ENCODE measurements at regions not wholly inside any gene's neighbourhood (a gene's known extent, or its start where the extent isn't known, plus 50 kb on each side); places are given as distances from the start of the nearest gene placed in this dataset.

DNA sequence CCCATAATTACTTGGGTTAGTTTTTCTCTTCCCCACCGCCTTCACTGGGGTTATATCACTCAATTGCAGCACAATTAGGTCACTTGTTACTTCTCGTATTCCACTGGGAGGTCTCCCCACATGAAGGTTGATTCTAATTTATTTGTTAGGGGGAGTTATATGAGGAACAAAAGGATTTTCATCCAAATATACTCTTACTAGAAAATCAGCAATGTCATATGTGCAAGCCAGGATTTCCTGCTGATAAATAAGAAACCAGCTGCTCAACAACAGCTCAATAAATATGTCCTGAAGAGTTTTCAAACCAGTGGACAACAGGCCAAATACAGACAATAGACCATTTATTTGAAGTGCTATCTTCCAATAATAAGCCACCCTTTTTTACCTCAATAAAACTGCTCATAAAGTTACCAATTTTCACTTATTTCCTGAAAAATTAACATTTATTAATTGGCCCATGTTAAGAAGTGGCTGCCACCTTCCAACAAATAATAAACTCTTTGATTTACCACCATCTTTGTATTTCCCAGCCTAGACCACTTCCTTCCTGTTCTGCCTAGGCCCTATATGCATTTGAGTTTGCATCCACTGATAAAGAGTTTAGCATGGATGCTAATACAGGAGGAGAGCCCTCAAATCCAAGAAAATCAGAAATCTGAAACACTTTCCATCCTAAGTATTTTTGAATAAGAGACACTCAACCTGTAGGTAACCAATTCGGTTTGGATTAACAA lies 184.4 kb upstream of the SLC39A10 start:
- Histone ChIP-seq H3K27ac (ENCODE audit: low read length) (no peak overlapping the region), H3K36me3 (ENCODE audit: insufficient read depth, low read depth, low read length) (no peaks in the 10 kb centered on the region), H3K27me3 (ENCODE audit: insufficient read depth, low read length) (no peaks in the 10 kb centered on the region), H3K9ac (ENCODE audit: low read depth, low read length) (no peak overlapping the region), H3K4me3 (ENCODE audit: low read length) (no peak overlapping the region), H3K4me1 (ENCODE audit: insufficient read depth, low read length) (no peaks in the 10 kb centered on the region), H3K9me3 (ENCODE audit: insufficient read depth, low read depth, low read length) (no peaks in the 10 kb centered on the region)

DNA sequence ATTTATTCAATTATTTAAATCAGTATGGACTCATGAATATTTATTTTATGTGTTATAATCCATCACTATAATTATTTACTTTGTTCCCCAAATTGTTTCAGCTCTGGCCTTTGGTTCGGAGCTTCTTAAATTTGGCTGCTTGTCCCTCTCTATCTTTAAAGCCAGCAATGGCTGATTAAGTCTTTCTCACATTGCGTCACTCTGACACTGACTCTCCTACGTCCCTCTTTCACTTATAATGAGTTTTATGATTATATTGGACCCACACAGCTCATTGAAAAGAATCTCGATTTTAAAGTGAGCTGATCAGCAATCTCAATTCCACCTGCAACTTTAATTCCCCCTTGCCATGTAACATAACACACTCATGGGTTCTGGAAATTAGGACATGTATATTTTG lies 185.2 kb upstream of the SLC39A10 start:
- Histone ChIP-seq H3K4me3 (ENCODE audit: low read length) (no peak overlapping the region), H3K4me1 (ENCODE audit: insufficient read depth, low read length) (no peaks in the 10 kb centered on the region), H3K9me3 (ENCODE audit: insufficient read depth, low read depth, low read length) (no peaks in the 10 kb centered on the region), H3K9ac (ENCODE audit: low read depth, low read length) (no peak overlapping the region), H3K27me3 (ENCODE audit: insufficient read depth, low read length) (no peaks in the 10 kb centered on the region), H3K27ac (ENCODE audit: low read length) (no peak overlapping the region), H3K36me3 (ENCODE audit: insufficient read depth, low read depth, low read length) (no peaks in the 10 kb centered on the region)

DNA sequence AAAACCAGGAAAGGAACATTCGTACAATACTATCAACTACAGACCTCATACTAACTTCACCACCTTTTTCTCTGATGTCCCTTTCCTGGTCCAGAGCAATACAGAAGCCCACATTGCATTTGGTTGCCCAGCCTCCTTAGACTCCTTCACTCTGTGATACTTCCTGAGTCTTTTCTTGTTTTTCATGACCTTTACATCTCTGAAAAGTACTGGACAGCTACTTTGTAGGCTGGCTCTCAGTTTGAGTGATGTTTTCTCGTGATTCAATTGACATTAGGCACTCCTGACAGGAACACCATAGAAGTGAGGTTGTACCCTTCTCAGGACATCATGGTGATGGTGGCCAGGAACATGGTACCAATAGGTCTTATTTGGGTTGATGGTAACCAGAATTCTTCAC lies 185.9 kb upstream of the SLC39A10 start:
- Histone ChIP-seq H3K27me3 (ENCODE audit: insufficient read depth, low read length) (no peaks in the 10 kb centered on the region), H3K9ac (ENCODE audit: low read depth, low read length) (no peak overlapping the region), H3K36me3 (ENCODE audit: insufficient read depth, low read depth, low read length) (no peaks in the 10 kb centered on the region), H3K27ac (ENCODE audit: low read length) (no peak overlapping the region), H3K4me3 (ENCODE audit: low read length) (no peak overlapping the region), H3K9me3 (ENCODE audit: insufficient read depth, low read depth, low read length) (no peaks in the 10 kb centered on the region; the same call in 1 of the 2 replicates), H3K4me1 (ENCODE audit: insufficient read depth, low read length) (no peaks in the 10 kb centered on the region)

DNA sequence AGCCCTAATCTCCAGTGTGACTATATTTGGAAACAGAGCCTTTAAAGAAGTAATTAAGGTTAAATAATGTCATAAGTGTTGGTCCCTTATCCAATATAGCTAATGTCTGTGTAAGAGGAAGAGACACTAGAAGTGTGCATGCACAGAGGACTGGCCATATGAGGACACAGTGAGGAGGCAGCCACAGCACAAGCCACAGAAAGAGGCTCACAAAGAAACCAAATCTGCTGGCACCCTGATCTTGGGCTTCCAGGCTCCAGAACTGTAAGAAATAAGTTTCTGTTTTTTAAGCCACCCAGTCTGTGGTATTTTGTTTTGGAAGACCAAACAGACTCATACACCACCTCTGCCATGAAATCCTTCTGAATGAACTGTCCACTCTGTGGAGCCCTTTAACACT lies 186.4 kb upstream of the SLC39A10 start:
- H3K4me1 ChIP-seq (ENCODE audit: insufficient read depth, low read length), result no peaks in the 10 kb centered on the region
- no peak overlapping the region for H3K9ac ChIP-seq (ENCODE audit: low read depth, low read length)
- H3K27ac ChIP-seq (ENCODE audit: low read length), result no peak overlapping the region
- no peaks in the 10 kb centered on the region for H3K36me3 ChIP-seq (ENCODE audit: insufficient read depth, low read depth, low read length)
- no peak overlapping the region for H3K4me3 ChIP-seq (ENCODE audit: low read length)
- H3K9me3 ChIP-seq (ENCODE audit: insufficient read depth, low read depth, low read length), result no peaks in the 10 kb centered on the region; the same call in 1 of the 2 replicates
- no peaks in the 10 kb centered on the region for H3K27me3 ChIP-seq (ENCODE audit: insufficient read depth, low read length)

DNA sequence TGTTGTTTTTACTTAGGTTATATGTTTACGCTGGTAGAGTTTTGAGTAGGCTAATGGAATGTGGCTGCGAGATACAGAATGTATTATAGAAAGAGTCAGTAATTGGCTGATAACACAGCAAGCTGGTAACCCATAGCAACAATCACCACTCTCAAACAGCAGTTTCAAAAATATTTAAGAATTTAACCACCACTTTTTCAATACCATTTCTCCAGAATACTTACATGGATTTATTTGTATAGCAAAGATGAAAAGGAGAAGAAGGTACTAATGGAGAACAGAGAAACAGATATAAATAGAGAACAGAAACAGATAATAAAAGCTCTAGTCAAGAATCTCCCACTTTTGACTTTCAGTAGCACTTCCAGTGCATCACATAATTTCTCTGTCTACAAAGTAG lies 188.3 kb upstream of the SLC39A10 start:
- Histone ChIP-seq H3K4me3 (ENCODE audit: low read length) (no peak overlapping the region), H3K9ac (ENCODE audit: low read depth, low read length) (no peak overlapping the region), H3K27ac (ENCODE audit: low read length) (no peak overlapping the region), H3K27me3 (ENCODE audit: insufficient read depth, low read length) (no peaks in the 10 kb centered on the region), H3K9me3 (ENCODE audit: insufficient read depth, low read depth, low read length) (no peaks in the 10 kb centered on the region; the same call in 1 of the 2 replicates), H3K36me3 (ENCODE audit: insufficient read depth, low read depth, low read length) (no peaks in the 10 kb centered on the region), H3K4me1 (ENCODE audit: insufficient read depth, low read length) (no peaks in the 10 kb centered on the region)

DNA sequence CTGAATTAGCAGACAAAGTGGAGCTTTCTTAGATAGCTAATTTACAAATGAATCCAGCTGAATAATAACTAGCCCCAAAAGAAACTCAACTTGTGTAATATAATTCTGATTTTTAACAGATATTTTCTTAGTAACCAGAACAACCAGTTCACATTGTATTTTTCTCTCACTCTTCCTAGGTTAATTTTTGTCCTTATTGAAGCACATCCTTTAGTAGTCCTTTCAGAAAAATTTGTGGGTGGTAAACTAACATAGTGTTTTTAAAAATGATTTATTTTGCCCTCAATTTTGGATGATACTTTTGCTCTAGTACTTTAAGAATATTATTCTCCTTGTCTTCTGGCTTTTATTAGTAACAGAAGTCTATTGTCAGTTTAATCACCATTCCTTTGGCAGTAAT lies 190.6 kb upstream of the SLC39A10 start:
- H3K9ac ChIP-seq (ENCODE audit: low read depth, low read length), result no peak overlapping the region
- H3K4me3 ChIP-seq (ENCODE audit: low read length), result no peak overlapping the region
- no peaks in the 10 kb centered on the region for H3K4me1 ChIP-seq (ENCODE audit: insufficient read depth, low read length)
- no peaks in the 10 kb centered on the region for H3K27me3 ChIP-seq (ENCODE audit: insufficient read depth, low read length)
- no peak overlapping the region for H3K27ac ChIP-seq (ENCODE audit: low read length)
- H3K9me3 ChIP-seq (ENCODE audit: insufficient read depth, low read depth, low read length), result no peaks in the 10 kb centered on the region; the same call in 1 of the 2 replicates
- H3K36me3 ChIP-seq (ENCODE audit: insufficient read depth, low read depth, low read length), result no peaks in the 10 kb centered on the region

DNA sequence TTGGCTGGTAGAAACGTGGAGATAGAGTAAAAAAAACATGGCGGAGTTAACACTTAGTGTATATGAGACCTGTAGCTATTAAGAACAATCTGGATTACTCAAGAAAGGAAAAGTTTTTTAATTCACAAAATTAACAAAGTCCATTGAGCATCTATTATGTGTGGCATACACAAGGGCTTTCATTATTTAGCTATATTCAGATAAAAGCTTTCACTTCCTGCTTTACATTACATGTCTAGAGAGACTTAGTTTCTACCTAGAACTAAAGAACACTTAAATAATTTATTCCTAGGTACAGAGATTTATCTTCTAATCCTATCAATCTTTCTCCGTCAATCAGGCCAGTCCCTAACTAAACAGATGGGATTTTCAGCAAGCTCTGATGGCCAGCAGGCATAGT lies 196.0 kb upstream of the SLC39A10 start:
- H3K9me3 ChIP-seq (ENCODE audit: insufficient read depth, low read depth, low read length), result no peaks in the 10 kb centered on the region
- H3K9ac ChIP-seq (ENCODE audit: low read depth, low read length), result no peak overlapping the region

DNA sequence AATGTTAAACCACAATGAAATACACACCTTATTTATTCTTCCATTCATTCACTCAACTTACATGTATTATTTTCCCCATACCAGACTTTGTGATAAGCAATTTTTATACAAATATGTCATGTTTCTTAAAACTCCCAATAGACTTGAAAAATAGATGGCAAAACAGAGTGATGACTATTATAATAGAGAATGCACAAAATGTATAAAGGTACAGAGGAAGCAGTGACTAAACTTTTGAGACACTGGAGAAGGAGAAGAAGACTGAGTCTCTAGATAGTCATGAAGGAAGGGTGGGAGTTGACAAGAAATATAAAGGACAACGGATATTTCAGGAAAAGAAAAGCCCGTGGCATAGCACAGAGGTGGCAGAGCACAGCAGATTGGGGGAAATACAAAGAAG lies 198.1 kb upstream of the SLC39A10 start:
- Histone ChIP-seq H3K27me3 (ENCODE audit: insufficient read depth, low read length) (no peaks in the 10 kb centered on the region), H3K4me1 (ENCODE audit: insufficient read depth, low read length) (no peaks in the 10 kb centered on the region), H3K36me3 (ENCODE audit: insufficient read depth, low read depth, low read length) (no peaks in the 10 kb centered on the region), H3K9ac (ENCODE audit: low read depth, low read length) (no peak overlapping the region), H3K27ac (ENCODE audit: low read length) (no peak overlapping the region), H3K4me3 (ENCODE audit: low read length) (no peak overlapping the region), H3K9me3 (ENCODE audit: insufficient read depth, low read depth, low read length) (no peaks in the 10 kb centered on the region)

More for the DNA sequence above, 196.0 kb upstream of the SLC39A10 start:
- Histone ChIP-seq H3K27me3 (ENCODE audit: insufficient read depth, low read length) (no peaks in the 10 kb centered on the region), H3K4me1 (ENCODE audit: insufficient read depth, low read length) (no peaks in the 10 kb centered on the region), H3K4me3 (ENCODE audit: low read length) (no peak overlapping the region), H3K36me3 (ENCODE audit: insufficient read depth, low read depth, low read length) (no peaks in the 10 kb centered on the region), H3K27ac (ENCODE audit: low read length) (no peak overlapping the region)

DNA sequence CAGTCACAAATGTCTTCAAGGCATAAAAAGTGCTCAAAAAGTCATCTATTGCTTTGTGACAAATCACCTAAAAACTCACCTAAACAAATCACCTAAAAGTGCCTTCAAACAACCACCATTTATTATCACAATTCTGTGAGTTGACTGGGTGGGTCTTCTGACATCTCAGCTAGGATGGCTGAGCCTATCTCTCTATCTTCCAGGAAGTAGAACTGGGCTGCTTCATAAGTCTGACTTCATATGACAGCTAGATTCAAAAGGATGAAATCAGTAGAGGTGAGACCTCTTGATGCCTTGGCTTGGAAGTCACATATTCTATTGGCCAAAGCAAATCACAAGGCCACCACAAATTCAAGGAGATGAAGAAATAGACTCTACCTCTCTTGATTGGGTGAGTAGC lies 199.2 kb upstream of the SLC39A10 start:
- H3K4me1 ChIP-seq (ENCODE audit: insufficient read depth, low read length), result no peaks in the 10 kb centered on the region
- no peaks in the 10 kb centered on the region for H3K36me3 ChIP-seq (ENCODE audit: insufficient read depth, low read depth, low read length)
- H3K9ac ChIP-seq (ENCODE audit: low read depth, low read length), result no peak overlapping the region
- no peaks in the 10 kb centered on the region for H3K9me3 ChIP-seq (ENCODE audit: insufficient read depth, low read depth, low read length)
- H3K4me3 ChIP-seq (ENCODE audit: low read length), result no peak overlapping the region
- H3K27ac ChIP-seq (ENCODE audit: low read length), result no peak overlapping the region
- H3K27me3 ChIP-seq (ENCODE audit: insufficient read depth, low read length), result no peaks in the 10 kb centered on the region

DNA sequence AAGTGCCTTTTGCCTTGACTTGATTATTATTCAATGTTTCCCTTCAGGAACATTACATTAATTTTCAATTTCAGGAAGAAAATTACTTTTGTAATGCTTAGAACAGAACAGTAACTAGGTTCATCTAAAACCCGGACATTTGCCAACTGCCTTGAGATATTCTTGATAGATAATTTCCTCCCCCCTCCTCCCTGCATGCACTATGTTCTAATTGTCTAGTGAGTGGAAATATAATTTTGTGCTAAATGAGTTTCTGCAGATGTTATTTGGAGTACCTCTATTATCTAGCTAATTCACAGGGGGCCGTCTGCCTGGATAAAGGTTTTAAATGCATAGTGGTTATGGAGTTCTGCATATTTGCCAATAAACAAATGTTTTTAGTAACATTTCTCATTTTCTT lies 200.3 kb upstream of the SLC39A10 start:
- H3K27ac ChIP-seq (ENCODE audit: low read length), result no peak overlapping the region
- no peaks in the 10 kb centered on the region for H3K9me3 ChIP-seq (ENCODE audit: insufficient read depth, low read depth, low read length)
- H3K27me3 ChIP-seq (ENCODE audit: insufficient read depth, low read length), result no peaks in the 10 kb centered on the region
- no peak overlapping the region for H3K9ac ChIP-seq (ENCODE audit: low read depth, low read length)
- no peaks in the 10 kb centered on the region for H3K36me3 ChIP-seq (ENCODE audit: insufficient read depth, low read depth, low read length)
- H3K4me1 ChIP-seq (ENCODE audit: insufficient read depth, low read length), result no peaks in the 10 kb centered on the region
- no peak overlapping the region for H3K4me3 ChIP-seq (ENCODE audit: low read length)

DNA sequence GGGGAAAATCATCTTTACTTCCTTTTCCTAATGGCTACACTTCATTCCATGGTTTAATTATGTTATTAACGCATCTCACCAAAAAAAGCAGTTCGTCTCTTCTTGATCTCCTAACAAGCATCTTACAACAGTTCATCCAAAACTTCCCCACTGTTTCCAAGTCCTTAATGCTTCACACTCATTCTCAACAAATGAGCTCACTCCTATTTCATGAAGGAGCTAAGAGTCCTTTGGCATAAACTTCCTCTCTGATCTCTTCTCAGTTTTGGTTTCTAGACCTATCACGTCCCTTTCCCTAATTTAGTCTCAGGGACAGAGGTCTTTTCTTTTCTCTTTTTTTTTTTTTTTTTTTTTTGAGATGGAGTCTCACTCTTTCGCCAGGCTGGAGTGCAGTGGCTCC lies 205.9 kb upstream of the SLC39A10 start:
- Histone ChIP-seq H3K9me3 (ENCODE audit: insufficient read depth, low read depth, low read length) (no peaks in the 10 kb centered on the region), H3K27me3 (ENCODE audit: insufficient read depth, low read length) (no peaks in the 10 kb centered on the region), H3K4me3 (ENCODE audit: low read length) (no peak overlapping the region), H3K36me3 (ENCODE audit: insufficient read depth, low read depth, low read length) (no peaks in the 10 kb centered on the region), H3K9ac (ENCODE audit: low read depth, low read length) (no peak overlapping the region), H3K27ac (ENCODE audit: low read length) (no peak overlapping the region), H3K4me1 (ENCODE audit: insufficient read depth, low read length) (no peaks in the 10 kb centered on the region)

DNA sequence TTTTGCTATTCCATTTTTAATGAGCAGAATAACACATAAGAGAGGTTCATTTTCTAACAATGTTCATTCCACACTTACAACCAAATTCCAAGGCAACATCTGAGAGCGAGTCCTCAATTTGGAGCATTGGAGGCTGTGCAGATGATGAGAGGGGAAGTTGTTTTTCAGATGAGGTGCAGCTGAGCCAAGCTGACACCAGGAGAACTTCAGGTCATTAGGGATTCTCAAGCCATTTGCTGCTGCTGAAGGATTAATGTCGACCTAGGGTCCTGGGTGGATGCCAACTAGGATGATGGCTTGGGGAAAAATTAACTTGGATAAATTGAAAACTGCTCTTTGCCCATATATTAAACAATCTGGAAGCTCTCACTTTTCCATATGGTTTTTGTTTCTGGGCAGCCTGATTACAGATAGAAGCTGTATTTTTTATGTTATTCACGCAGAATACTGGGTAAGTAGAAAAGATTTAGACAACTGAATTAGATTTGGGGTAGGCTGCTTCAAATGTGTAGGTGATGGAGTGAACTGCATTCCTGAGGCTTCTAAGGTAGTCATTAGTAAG lies 206.4 kb upstream of the SLC39A10 start:
- H3K27me3 ChIP-seq (ENCODE audit: insufficient read depth, low read length), result no peaks in the 10 kb centered on the region
- H3K9ac ChIP-seq (ENCODE audit: low read depth, low read length), result no peak overlapping the region
- no peak overlapping the region for H3K4me3 ChIP-seq (ENCODE audit: low read length)
- no peak overlapping the region for H3K27ac ChIP-seq (ENCODE audit: low read length)
- H3K4me1 ChIP-seq (ENCODE audit: insufficient read depth, low read length), result no peaks in the 10 kb centered on the region
- H3K36me3 ChIP-seq (ENCODE audit: insufficient read depth, low read depth, low read length), result no peaks in the 10 kb centered on the region
- no peaks in the 10 kb centered on the region for H3K9me3 ChIP-seq (ENCODE audit: insufficient read depth, low read depth, low read length)

Measured in iPS-20b (cell line).